IPS-18a (cell line): ENCODE measurements at regions not wholly inside any gene's neighbourhood (a gene's known extent, or its start where the extent isn't known, plus 50 kb on each side); places are given as distances from the start of the nearest gene placed in this dataset.

Experiments
- H3K27ac ChIP-seq: one replicate; pipeline ENCODE4 v1.5.1; 2013; ENCODE audit warnings: low read length
- H3K27me3 ChIP-seq: one replicate; pipeline ENCODE4 v1.6.1; 2013; ENCODE audit warnings: mild to moderate bottlenecking, low read length; ENCODE audit not compliant: control insufficient read depth, insufficient read depth
- H3K36me3 ChIP-seq: one replicate; pipeline ENCODE4 v1.6.1; 2013; ENCODE audit warnings: low read depth, low read length; ENCODE audit not compliant: control insufficient read depth
- H3K4me1 ChIP-seq: one replicate; pipeline ENCODE4 v1.6.1; 2013; ENCODE audit warnings: low read depth, low read length; ENCODE audit not compliant: control insufficient read depth
- H3K4me3 ChIP-seq: one replicate; pipeline ENCODE4 v1.5.1; 2013; ENCODE audit warnings: low read length
- H3K9ac ChIP-seq: one replicate; pipeline ENCODE4 v1.6.1; 2013; ENCODE audit warnings: mild to moderate bottlenecking, low read length, moderate library complexity
- H3K9me3 ChIP-seq: one replicate; pipeline ENCODE4 v1.6.1; 2013; ENCODE audit warnings: low read depth, low read length; ENCODE audit not compliant: control insufficient read depth

DNA sequence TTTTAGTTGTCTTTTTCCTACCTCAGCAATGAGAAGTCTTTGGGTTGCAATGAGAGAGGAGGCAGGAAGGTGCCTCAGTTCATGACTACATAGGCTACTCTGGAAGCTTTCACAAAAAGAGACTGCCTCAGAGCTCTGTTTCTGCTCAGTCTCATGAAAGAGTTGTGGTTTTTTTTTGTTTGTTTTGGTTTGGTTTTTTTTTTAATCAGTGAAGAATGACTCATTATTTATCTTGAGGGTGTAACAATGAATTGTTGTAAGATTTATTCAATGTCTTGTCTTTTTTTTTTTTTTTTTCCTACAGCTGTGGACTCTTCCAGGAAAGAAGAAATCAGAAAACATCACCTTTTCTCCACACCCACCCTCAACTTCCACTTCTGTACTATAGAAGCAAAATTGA lies 67.5 kb upstream of the CXCL13 start:
- Histone ChIP-seq H3K9me3 (peaks cover 12% of the 10 kb centered on the region), H3K9ac (no peak overlapping the region), H3K27me3 (no peaks in the 10 kb centered on the region), H3K36me3 (no peaks in the 10 kb centered on the region), H3K27ac (no peak overlapping the region), H3K4me1 (no peaks in the 10 kb centered on the region), H3K4me3 (no peak overlapping the region)

DNA sequence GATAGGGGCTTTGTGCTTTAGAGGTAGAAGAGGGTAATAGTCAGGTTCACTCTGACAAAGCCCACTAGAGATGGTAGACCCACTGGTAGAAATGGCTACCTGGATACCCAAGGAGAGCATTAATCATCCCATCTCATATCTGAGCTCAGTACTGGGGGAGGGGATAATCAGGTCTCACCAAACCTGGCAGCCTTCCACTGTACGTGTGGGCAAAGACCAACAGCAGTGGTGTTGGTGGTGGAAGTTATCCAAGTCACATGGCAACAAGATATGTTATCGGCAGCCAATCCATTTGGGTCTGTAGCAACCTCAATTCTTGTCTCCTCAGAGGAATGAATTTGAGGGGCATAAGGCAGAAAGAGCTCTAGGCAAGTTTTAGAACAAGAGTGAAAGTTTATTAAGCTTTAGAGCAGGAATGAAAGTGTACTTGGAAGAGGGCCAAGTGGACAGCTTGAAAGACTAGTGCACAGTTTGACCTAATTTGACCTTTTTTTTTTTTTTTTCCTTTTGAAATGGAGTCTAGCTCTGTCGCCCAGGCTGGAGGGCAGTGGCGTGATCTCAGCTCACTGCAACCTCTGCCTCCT lies 67.0 kb upstream of the CXCL13 start:
- H3K9me3 ChIP-seq, result peaks cover 12% of the 10 kb centered on the region
- no peak overlapping the region for H3K4me3 ChIP-seq
- no peaks in the 10 kb centered on the region for H3K36me3 ChIP-seq
- H3K9ac ChIP-seq, result no peak overlapping the region
- H3K27ac ChIP-seq, result no peak overlapping the region
- H3K4me1 ChIP-seq, result no peaks in the 10 kb centered on the region
- no peaks in the 10 kb centered on the region for H3K27me3 ChIP-seq
